Gastroesophageal sphincter (tissue), 4 donors: ENCODE measurements at regions not wholly inside any gene's neighbourhood (a gene's known extent, or its start where the extent isn't known, plus 50 kb on each side); places are given as distances from the start of the nearest gene placed in this dataset.
A peak's percentile ranks its signal among the peaks of the same experiment; 100 is the strongest.

Source experiments
- ATAC-seq: fragments of 150-250 bp; one replicate; pipeline ENCODE4 v1.9.1; 2016; ENCODE audit warnings: mild to moderate bottlenecking, moderate library complexity
- H3K27ac ChIP-seq, 4 donors: fragments of 200-600 bp; sonication (generic) in 3 of 4; 1 replicate in 3 of 4; 2 replicates in 1 of 4; pipeline ENCODE4 v1.5.1; 2016 to 2019
- H3K27me3 ChIP-seq: fragments of 200-600 bp; sonication (generic); one replicate; pipeline ENCODE4 v1.5.1; 2019
- H3K36me3 ChIP-seq, 2 donors: fragments of 200-600 bp; sonication (generic); one replicate each; pipeline ENCODE4 v1.5.1; 2019; ENCODE audit warnings: control low read depth in 1 of 2
- H3K4me1 ChIP-seq, 3 donors: fragments of 200-600 bp; sonication (generic); 1 replicate in 2 of 3; 2 replicates in 1 of 3; pipeline ENCODE4 v1.5.1; 2016 to 2019; ENCODE audit warnings: control low read depth in 2 of 3
- H3K4me3 ChIP-seq, 2 donors: fragments of 200-600 bp; sonication (generic); one replicate each; pipeline ENCODE4 v1.5.1; 2019; ENCODE audit warnings: mild to moderate bottlenecking in 1 of 2, moderate library complexity in 1 of 2
- H3K9me3 ChIP-seq, 3 donors: fragments of 200-600 bp; sonication (generic); one replicate each; pipeline ENCODE4 v1.5.1; 2017 to 2019; ENCODE audit warnings: control low read depth in 2 of 3
- EP300 ChIP-seq: sonication (generic); formaldehyde crosslinking; IDR thresholded peaks from one replicate; pipeline ENCODE4 v1.6.1; 2017; ENCODE audit warnings: antibody characterized with exemption, mild to moderate bottlenecking
- POLR2A ChIP-seq, 2 donors: fragments of 450-650 bp; IDR thresholded peaks; one replicate each; pipeline ENCODE4 v1.6.1; 2017; ENCODE audit warnings: antibody characterized with exemption in 2 of 2, mild to moderate bottlenecking in 2 of 2, moderate library complexity in 1 of 2
- POLR2AphosphoS5 ChIP-seq: sonication (generic); formaldehyde crosslinking; IDR thresholded peaks from one replicate; pipeline ENCODE4 v1.6.1; 2017; ENCODE audit warnings: antibody characterized with exemption
- WGBS, 2 donors: methylation state at CpG; one replicate each; pipeline ENCODE4 v1.1.5; 2018; ENCODE audit warnings: low coverage in 1 of 2; 5-methylcytosine and 5-hydroxymethylcytosine counted together
- TF ChIP-seq, protein P1 (sequence below), 4 experiments: fragments of 200-600 bp in 2 of 4; fragments of 450-650 bp in 2 of 4; sonication (generic) in 1 of 4; IDR thresholded peaks; one replicate each; pipeline ENCODE4 v1.5.1; 2017 to 2019; ENCODE audit warnings: antibody characterized with exemption in 4 of 4, mild to moderate bottlenecking in 2 of 4, moderate library complexity in 2 of 4

DNA sequence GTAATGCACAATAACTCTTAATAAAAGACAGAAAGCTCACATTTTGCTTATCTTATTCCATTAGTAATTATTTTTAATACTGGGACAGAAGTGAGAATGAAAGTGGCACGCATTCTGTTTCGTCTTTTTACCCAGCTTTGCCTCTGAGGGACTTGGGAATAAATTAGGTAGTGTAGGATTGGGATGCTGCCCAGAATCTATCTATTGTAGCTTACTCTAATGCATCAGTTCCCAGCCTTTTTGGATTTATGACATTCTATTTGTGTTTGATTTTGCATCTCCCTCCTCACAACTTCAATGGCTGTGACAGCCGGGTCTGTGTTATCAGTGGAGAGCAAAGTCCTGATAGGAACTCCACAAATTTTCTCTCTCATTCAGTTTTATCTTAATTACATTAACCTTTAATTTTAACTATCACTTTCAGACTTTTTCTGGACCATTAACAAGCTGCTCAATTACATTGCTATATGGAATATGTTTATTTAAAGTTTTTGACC, 62.9 kb upstream of the TULP4 start:
- H3K9me3 ChIP-seq = no peaks in the 10 kb centered on the region
- TF ChIP-seq EP300 (no peak), POLR2AphosphoS5 (no peak), POLR2A (IDR thresholded peaks at IDR 0.05) (no peak)
- TF ChIP-seq, protein P1, sequence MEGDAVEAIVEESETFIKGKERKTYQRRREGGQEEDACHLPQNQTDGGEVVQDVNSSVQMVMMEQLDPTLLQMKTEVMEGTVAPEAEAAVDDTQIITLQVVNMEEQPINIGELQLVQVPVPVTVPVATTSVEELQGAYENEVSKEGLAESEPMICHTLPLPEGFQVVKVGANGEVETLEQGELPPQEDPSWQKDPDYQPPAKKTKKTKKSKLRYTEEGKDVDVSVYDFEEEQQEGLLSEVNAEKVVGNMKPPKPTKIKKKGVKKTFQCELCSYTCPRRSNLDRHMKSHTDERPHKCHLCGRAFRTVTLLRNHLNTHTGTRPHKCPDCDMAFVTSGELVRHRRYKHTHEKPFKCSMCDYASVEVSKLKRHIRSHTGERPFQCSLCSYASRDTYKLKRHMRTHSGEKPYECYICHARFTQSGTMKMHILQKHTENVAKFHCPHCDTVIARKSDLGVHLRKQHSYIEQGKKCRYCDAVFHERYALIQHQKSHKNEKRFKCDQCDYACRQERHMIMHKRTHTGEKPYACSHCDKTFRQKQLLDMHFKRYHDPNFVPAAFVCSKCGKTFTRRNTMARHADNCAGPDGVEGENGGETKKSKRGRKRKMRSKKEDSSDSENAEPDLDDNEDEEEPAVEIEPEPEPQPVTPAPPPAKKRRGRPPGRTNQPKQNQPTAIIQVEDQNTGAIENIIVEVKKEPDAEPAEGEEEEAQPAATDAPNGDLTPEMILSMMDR (IDR thresholded peaks at IDR 0.05) = no peak
- ATAC-seq = no peak

DNA sequence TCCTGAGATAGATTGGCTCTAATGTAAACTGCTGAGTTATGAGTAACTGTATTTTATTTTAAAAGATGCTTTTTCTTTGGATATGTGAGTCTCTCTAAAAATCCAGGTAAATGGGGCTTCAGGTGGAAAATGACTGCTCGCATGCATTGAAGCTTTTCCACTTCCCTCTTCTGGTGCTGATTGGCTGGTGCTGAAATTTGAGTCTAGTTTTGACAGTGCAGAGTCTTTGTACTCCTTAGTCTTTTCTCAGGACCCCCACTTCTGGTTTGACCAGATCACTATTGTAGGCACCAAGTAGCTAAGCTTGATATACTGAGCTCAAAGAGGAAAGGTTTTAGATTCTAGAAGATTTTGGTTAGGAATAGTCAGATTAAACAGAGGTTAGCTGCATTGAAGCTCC, 60.7 kb upstream of the TULP4 start:
- no peaks in the 10 kb centered on the region for H3K36me3 ChIP-seq
- H3K4me1 ChIP-seq = peaks cover 0 to 14% (median 8%) of the 10 kb centered on the region in 3 donors
- no peaks in the 10 kb centered on the region for H3K27me3 ChIP-seq
- TF ChIP-seq POLR2AphosphoS5 = no peak
- TF ChIP-seq POLR2A (IDR thresholded peaks at IDR 0.05) = no peak
- no peak for TF ChIP-seq EP300
- TF ChIP-seq, protein P1 (IDR thresholded peaks at IDR 0.05) = no peak
- H3K4me3 ChIP-seq = no peak overlapping the region
- H3K9me3 ChIP-seq = no peaks in the 10 kb centered on the region
- H3K27ac ChIP-seq = no peak overlapping the region
- no peak for ATAC-seq
- 100% methylated on average over 1 of the region's 1 CpG for WGBS, 2 donors

More for the DNA sequence above, 62.9 kb upstream of the TULP4 start:
- no peaks in the 10 kb centered on the region for H3K27me3 ChIP-seq
- no peak overlapping the region for H3K4me3 ChIP-seq
- 94 to 97% methylated on average over 3 of the region's 3 CpGs for WGBS, 2 donors
- H3K27ac ChIP-seq = no peak overlapping the region
- H3K36me3 ChIP-seq = peaks cover 0 to 4% of the 10 kb centered on the region in 2 donors
- no peaks in the 10 kb centered on the region for H3K4me1 ChIP-seq

DNA sequence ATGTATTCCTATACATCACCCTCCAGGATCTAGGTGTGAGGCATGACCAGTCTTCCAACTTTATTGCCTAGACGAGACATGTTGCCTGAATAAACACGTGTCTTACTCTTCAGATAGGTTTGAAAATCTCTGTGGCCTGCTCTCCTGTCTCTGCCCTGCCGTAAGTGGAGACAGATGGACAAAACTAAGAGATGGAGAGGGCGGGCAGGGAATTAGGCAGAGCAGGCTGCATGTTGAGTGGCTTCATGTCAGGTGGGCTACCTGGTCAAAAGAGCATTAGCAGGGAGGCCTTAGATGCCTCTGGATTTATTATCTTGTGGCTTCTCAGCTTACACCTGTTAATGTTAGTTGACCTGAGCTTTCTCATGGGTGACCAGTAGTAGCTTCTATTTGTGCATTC, 59.0 kb upstream of the TULP4 start:
- Histone ChIP-seq H3K9me3 (no peaks in the 10 kb centered on the region), H3K36me3 (no peaks in the 10 kb centered on the region), H3K4me1 (peaks cover 0 to 14% (median 8%) of the 10 kb centered on the region in 3 donors), H3K27me3 (no peaks in the 10 kb centered on the region), H3K4me3 (no peak overlapping the region), H3K27ac (no peak overlapping the region)
- ATAC-seq = no peak
- 98% methylated on average over 4 of the region's 4 CpGs; no CpG with 5 or more reads in 1 of the 2 donors for WGBS, 2 donors
- TF ChIP-seq POLR2A (IDR thresholded peaks at IDR 0.05) = no peak
- no peak for TF ChIP-seq POLR2AphosphoS5
- TF ChIP-seq, protein P1 (IDR thresholded peaks at IDR 0.05) = no peak
- TF ChIP-seq EP300 = no peak

DNA sequence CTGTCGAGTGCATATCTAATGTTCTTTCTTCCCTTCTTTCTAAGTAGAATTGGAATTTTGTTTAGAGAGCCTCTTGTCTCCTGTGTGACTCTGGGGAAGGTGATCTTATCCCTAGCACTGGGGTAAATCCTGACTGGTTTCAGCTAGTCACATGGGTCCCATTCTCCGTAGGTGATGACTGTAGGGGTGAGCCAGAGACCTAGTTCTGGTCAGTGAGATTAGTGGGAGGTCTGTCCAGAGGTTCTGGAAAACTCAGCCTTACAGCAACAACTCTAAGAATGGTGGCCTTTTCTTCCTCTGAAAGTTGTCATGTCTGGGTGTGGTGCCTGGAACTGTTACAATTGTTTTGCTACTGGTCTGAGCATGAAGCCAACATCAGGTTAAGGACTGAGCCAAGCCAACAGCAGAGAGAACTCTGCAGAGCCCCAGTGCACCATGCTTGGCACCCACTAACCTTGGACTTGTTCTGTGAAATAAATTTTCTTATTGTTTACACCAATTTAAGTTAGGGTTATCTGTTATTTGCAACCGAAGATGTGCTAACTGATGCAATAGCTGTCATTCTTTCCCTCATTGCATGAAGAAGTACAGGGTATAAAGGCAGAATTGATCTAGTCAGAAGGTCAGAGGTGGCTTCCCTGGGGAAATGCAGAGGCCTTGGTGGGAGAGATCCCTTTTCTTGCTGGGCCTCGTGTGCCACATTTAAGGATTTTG, 56.8 kb upstream of the TULP4 start:
- ATAC-seq = peak; percentile 16
- WGBS, 2 donors = 59 to 70% methylated on average over 2 to 3 of the region's 4 CpGs
- TF ChIP-seq POLR2A (IDR thresholded peaks at IDR 0.05) (no peak), EP300 (no peak), POLR2AphosphoS5 (no peak)
- TF ChIP-seq, protein P1 (IDR thresholded peaks at IDR 0.05) = no peak

More for the DNA sequence above, 56.8 kb upstream of the TULP4 start:
- Histone ChIP-seq H3K4me1 (peaks cover 0 to 14% (median 8%) of the 10 kb centered on the region in 3 donors), H3K4me3 (no peak overlapping the region), H3K27me3 (no peaks in the 10 kb centered on the region), H3K27ac (no peak overlapping the region), H3K36me3 (no peaks in the 10 kb centered on the region), H3K9me3 (no peaks in the 10 kb centered on the region)
